ENCODE measurements at regions not wholly inside any gene's neighbourhood (a gene's known extent, or its start where the extent isn't known, plus 50 kb on each side); places are given as distances from the start of the nearest gene placed in this dataset.

- H3K27ac ChIP-seq = no peak overlapping the region
- H3K4me1 ChIP-seq = no peaks in the 10 kb centered on the region
- no peaks in the 10 kb centered on the region for H3K27me3 ChIP-seq
- no peak for FAIRE-seq
- H3K36me3 ChIP-seq = no peaks in the 10 kb centered on the region
- no peak for DNase-seq
- WGBS, 2 donors = 51 to 57% methylated on average over 2 of the region's 2 CpGs
- no peak for ATAC-seq
- H3K9me3 ChIP-seq = no peaks in the 10 kb centered on the region
- H3K4me3 ChIP-seq = no peak overlapping the region
- intact Hi-C loops (cut with DNase I) = no loop called here
- TF ChIP-seq CTCF (IDR thresholded peaks at IDR 0.05) = no peak
These were observed 54.8 kb upstream of the LARS2 start for GRCh38 chr3:45333549-45333948.

GRCh38 chr3:45337839-45338470 lies 50.4 kb upstream of the LARS2 start:
- 48 to 52% methylated on average over 12 of the region's 12 CpGs for WGBS, 2 donors
- no peak overlapping the region for H3K27ac ChIP-seq
- H3K36me3 ChIP-seq = no peaks in the 10 kb centered on the region
- FAIRE-seq = no peak
- no peak for TF ChIP-seq CTCF (IDR thresholded peaks at IDR 0.05)
- H3K9me3 ChIP-seq = no peaks in the 10 kb centered on the region
- intact Hi-C loops (cut with DNase I) = no loop called here
- no peak for ATAC-seq
- no peaks in the 10 kb centered on the region for H3K27me3 ChIP-seq
- no peaks in the 10 kb centered on the region for H3K4me1 ChIP-seq
- DNase-seq = no peak
- H3K4me3 ChIP-seq = no peak overlapping the region
